GM21723 (cell line): ENCODE measurements at regions not wholly inside any gene's neighbourhood (a gene's known extent, or its start where the extent isn't known, plus 50 kb on each side); places are given as distances from the start of the nearest gene placed in this dataset.

Source experiments
- ATAC-seq: cut with Tn5 transposase; IDR thresholded peaks from one replicate; pipeline ENCODE4 v1.9.1; 2021; ENCODE audit warnings: mild to moderate bottlenecking, moderate library complexity; ENCODE audit not compliant: unreplicated experiment

- ATAC-seq = no peak
These were observed 150.7 kb upstream of the SFRP2 start for GRCh38 chr4:153939570-153939969.

- ATAC-seq = no peak
These were observed 150.1 kb upstream of the SFRP2 start for GRCh38 chr4:153938994-153939393.

- no peak for ATAC-seq
These were observed 148.4 kb upstream of the SFRP2 start for GRCh38 chr4:153937289-153937688.

GRCh38 chr4:153936121-153936520, 147.2 kb upstream of the SFRP2 start:
- no peak for ATAC-seq

GRCh38 chr4:153934688-153935017, 145.8 kb upstream of the SFRP2 start:
- no peak for ATAC-seq

GRCh38 chr4:153933915-153934687, 145.2 kb upstream of the SFRP2 start:
- no peak for ATAC-seq

- no peak for ATAC-seq
These were observed 142.9 kb upstream of the SFRP2 start for GRCh38 chr4:153931804-153932203.

GRCh38 chr4:153929675-153930074, 140.8 kb upstream of the SFRP2 start:
- no peak for ATAC-seq

- no peak for ATAC-seq
These were observed 138.6 kb upstream of the SFRP2 start for GRCh38 chr4:153927451-153927850.

GRCh38 chr4:153922148-153922547, 133.3 kb upstream of the SFRP2 start:
- no peak for ATAC-seq

- no peak for ATAC-seq
These were observed 130.8 kb upstream of the SFRP2 start for GRCh38 chr4:153919667-153920066.

- peak; percentile 98 for ATAC-seq
These were observed 127.4 kb upstream of the SFRP2 start for GRCh38 chr4:153916273-153916755.

- ATAC-seq = no peak
These were observed 123.4 kb upstream of the SFRP2 start for GRCh38 chr4:153912301-153912700.

GRCh38 chr4:153909672-153910071, 120.8 kb upstream of the SFRP2 start:
- no peak for ATAC-seq

- ATAC-seq = no peak
These were observed 117.3 kb upstream of the SFRP2 start for GRCh38 chr4:153906231-153906630.

GRCh38 chr4:153905231-153905630, 116.3 kb upstream of the SFRP2 start:
- no peak for ATAC-seq

GRCh38 chr4:153904011-153904410, 115.1 kb upstream of the SFRP2 start:
- no peak for ATAC-seq

GRCh38 chr4:153901220-153901619, 112.3 kb upstream of the SFRP2 start:
- no peak for ATAC-seq

GRCh38 chr4:153900426-153900825, 111.5 kb upstream of the SFRP2 start:
- ATAC-seq = no peak

- ATAC-seq = no peak
These were observed 101.9 kb upstream of the SFRP2 start for GRCh38 chr4:153890761-153891160.

GRCh38 chr4:153887217-153887616, 98.3 kb upstream of the SFRP2 start:
- ATAC-seq = no peak

GRCh38 chr4:153884325-153884724, 95.4 kb upstream of the SFRP2 start:
- no peak for ATAC-seq

GRCh38 chr4:153880983-153881382, 92.1 kb upstream of the SFRP2 start:
- no peak for ATAC-seq
